Lung microvascular endothelial cell (primary cell): ENCODE measurements at regions not wholly inside any gene's neighbourhood (a gene's known extent, or its start where the extent isn't known, plus 50 kb on each side); places are given as distances from the start of the nearest gene placed in this dataset.
A peak's percentile ranks its signal among the peaks of the same experiment; 100 is the strongest.
"Not testable (repeated sequence)": the region's sequence is repeated elsewhere in the genome, so short reads cannot be mapped to it uniquely, and the experiment has no call there.

ENCODE experiments used
- DNase-seq, 2 donors: peaks; one replicate each; pipeline versions ENCODE4 v3.0.0 to v3.0.0-alpha.2; 2010; ENCODE audit warnings: low read depth in 2 of 2

GRCh38 chr5:53733853-53734252, 173.4 kb downstream of the NDUFS4 start:
- peak in 1 of 2 donors; percentile 4 for DNase-seq

- no peak for DNase-seq
These were observed 177.7 kb downstream of the NDUFS4 start for GRCh38 chr5:53738105-53738504.

GRCh38 chr5:53739111-53739510, 178.7 kb downstream of the NDUFS4 start:
- DNase-seq = no peak

DNA sequence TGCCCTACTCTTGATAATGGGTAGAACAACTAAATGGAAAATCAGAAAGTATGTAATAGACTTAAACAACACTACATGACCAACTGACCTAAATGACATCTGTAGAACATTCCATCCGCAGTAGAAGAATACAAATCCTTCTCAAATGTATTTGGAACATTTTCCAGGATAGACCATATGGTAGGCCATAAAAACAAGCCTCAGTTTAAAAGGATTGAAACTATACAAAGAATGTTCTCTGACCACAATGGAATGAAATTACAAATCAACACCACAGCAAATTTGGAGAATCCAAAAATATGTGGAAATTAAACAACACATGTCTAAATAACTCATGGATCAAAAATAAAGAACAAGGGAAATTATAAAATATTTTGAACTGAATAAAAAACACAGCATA, 189.2 kb downstream of the NDUFS4 start:
- DNase-seq = no peak

DNA sequence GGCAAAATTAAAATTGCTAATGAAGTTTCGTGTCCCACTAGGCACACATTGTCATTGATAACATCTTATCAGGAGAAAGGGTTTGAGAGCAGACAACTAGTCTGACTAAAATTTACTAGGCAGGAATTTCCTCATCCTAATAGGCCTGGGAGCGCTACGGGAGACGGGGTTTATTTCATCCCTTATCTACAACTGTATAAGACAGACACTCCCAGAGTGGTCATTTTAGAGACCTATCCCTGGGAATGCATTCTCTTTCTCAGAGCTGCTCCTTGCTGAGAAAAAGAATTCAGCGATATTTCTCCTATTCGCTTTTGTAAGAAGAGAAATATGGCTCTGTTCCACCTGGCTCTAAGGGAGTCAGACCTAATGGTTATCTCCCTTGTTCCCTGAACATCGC, 191.8 kb downstream of the NDUFS4 start:
- not testable (repeated sequence) for DNase-seq

GRCh38 chr5:53766673-53767072, 206.2 kb downstream of the NDUFS4 start:
- no peak for DNase-seq

DNA sequence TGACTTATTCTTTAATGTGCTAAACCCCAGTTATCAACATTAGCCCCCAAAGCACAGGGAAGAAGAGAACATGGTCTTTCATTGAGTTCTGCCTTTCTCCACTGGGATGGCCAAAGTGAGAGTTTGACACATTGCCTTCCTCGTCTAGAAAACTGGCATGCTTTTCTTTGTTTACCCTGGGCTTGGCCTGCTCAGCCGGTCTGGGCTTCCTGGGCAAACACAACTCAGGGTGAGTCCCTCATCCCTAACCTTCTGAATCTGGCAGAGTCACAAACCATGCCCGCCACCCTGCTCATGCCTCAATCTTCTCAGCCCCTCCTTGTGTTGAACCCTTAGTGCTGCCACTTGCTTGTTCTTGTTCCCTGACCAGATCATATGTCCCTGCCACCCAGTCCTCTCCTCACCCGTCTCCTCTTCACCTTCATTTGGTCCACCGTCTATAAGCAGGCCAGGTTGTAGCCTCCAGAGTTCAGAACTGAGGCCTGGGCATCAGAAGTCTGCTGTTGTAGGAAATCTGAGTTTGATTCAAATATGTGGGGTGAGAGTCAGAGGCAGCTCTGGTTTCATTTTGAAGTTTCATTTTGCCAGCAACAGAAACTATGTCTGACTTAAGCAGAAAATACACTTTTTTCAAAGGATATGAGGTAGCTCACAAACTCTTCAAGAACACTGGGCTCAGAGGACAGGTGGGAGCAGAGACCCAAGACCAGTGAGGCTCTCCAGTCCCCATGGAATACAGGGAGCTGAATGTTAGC, 217.6 kb downstream of the NDUFS4 start:
- DNase-seq = no peak

DNA sequence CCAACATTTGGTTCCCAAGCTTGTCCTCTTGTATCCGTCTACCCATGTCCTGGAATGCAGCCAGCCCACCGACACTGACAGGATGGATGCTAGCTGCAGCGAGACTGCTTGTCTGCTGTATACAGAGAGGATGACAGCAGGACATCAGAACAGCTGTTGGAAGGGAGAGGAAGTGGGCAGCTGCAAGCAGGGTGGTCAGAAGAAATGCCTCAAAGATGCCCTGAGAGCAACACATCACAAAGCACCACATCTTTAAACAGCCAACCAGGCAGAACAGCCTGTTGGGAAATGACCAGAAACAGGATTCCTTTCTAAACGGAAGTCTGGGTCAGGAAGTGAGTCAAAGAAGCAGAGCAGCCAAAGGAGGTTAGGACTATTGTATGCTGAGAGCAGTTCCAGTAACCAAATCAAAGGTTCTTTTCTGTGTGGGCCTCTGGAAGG, 219.1 kb downstream of the NDUFS4 start:
- peak; percentile 79 to 84 for DNase-seq

DNA sequence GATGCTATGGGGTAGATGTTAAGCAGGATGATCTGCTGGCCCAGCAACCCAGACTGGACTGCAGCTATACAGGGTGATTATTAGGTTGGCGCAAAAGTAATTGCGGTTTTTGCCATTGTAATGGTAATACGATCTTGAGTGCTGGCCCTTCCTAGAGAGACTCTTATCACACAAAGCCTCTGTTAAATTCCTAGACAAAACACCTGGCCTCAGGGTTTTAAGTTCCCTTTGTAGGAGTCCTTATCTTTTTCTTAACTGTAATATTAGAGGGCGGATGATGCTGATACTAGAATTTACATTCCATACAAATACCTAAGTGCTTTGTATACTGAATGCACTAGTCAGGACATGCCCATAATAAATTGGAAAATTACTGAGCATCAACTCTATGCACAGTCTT, 222.2 kb downstream of the NDUFS4 start:
- DNase-seq = no peak

- DNase-seq = no peak
These were observed 223.3 kb downstream of the NDUFS4 start for GRCh38 chr5:53783624-53784228.

DNA sequence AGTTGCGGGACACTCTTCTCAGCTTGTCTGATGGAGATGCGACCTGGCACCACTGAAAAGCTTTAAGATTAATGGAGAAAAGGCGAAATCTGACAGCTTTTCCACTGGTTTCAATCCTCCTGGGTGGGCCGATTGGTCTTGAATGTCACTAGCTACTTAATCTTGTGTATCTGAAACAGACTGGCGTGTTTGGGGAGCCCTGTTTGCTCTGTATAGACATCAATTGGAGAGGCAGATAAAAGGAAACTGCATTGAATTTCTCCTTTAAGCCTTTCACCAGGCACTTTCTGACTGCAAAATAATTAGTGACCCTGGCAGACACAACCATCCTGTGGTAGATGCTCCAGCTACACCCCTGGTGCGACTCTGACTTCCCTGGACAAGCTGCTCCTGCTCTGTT, 224.2 kb downstream of the NDUFS4 start:
- no peak for DNase-seq

- DNase-seq = no peak
These were observed 225.5 kb downstream of the NDUFS4 start for GRCh38 chr5:53785924-53786323.

DNA sequence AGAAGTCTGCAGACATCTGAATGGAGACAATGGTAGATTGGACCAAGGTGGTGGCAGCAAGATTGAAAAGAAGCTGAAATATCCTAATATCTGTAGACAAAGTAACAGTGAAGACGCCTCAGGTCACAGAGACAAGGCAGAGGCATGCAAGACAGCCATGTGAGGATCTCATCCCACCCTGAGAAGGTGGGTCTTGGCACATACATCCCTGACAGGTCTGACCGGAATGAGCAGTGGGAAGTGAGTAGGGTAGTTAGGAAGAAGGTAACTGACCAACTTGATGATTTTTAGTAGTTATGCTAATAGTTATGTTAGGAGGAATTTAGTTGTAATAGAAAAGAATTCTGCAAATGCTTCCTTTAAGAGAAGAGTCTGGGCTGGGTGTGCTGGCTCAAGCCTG, 229.6 kb downstream of the NDUFS4 start:
- DNase-seq = no peak

DNA sequence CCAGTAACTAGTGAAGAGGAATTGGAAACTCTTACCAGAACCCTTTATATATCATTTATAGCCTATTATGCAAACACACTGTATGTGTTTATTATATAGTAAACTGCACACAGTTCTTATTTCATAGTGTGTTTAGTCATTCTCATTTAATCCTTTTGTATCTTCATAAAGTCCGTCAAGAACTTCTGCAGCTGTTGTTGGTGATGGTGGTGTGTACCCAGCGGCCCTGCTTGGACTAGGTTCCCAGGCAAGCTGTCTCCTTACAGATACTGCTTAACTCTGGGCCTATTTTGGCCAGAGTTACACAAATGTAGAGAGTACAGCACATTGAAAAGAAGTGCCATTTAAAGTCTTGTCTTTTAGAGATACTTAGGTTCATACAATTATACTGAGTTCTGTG, 231.9 kb downstream of the NDUFS4 start:
- DNase-seq = no peak

GRCh38 chr5:53799644-53800043, 239.2 kb downstream of the NDUFS4 start:
- not testable (repeated sequence) for DNase-seq

DNA sequence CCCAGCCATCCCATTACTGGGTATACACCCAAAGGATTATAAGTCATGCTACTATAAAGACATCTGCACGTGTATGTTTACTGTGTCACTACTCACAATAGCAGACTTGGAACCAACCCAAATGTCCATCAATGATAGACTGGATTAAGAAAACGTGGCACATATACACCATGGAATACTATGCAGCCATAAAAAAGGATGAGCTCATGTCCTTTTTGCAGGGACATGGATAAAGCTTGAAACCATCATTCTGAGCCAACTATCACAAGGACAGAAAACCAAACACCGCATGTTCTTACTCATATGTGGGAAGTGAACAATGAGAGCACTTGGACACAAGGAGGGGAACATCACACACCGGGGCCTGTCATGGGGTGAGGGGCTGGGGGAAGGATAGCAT, 248.0 kb downstream of the NDUFS4 start:
- DNase-seq = not testable (repeated sequence)

DNA sequence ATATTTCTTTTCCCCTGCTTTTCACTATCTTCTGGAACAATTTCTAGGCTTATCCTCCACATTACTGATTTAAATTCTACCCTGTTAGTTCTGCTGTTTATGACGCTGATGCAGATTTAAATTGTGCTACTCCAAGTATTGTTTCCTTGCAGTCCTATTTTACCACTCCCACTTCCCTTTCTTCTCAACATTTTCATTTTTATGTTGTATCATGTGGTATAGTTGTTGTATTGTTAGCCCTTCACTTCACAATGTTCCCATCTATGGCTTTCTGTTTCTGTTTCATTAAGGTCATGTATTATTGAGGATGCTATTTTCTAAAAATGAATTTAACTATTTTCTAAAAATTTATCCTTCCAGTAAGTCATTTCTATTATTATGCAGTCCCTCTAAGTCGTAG, 254.4 kb downstream of the NDUFS4 start:
- DNase-seq = no peak

- no peak for DNase-seq
These were observed 255.0 kb downstream of the NDUFS4 start for GRCh38 chr5:53815471-53815870.

GRCh38 chr5:53817183-53817582, 256.7 kb downstream of the NDUFS4 start:
- DNase-seq = no peak

- no peak for DNase-seq
These were observed 259.0 kb downstream of the NDUFS4 start for GRCh38 chr5:53819482-53819881.

DNA sequence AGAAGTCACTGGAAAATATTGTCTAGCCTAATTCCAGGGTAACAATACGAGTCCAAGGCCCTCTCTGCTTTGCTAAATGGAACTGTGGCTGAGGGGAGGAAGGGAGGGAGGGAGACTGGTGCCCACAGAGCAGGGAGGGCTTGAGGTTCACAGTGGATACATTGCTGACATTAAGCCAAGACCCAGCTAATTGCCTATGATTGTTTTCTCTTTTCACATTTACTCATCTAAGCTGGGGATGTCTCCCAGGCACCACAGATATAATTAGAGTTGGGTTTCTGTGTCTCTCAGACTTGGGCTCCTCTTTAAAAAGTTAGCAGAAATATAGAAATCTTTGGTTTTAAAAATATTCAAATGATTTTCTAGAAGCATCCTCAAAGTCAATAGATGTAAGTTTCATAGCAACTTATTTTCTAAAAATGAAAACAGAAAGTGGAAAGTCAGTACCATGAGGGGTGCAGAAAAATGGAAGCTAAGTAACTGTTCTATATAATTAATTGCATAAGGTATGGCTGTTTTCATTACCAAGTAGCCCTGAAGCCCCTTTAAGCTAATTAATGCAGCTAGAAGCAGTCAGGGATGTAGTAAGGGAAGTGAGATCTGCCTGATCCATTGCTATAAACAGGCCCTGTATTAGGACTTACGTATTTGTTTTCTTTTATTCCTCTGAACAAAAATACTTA, 259.8 kb downstream of the NDUFS4 start:
- DNase-seq = no peak

DNA sequence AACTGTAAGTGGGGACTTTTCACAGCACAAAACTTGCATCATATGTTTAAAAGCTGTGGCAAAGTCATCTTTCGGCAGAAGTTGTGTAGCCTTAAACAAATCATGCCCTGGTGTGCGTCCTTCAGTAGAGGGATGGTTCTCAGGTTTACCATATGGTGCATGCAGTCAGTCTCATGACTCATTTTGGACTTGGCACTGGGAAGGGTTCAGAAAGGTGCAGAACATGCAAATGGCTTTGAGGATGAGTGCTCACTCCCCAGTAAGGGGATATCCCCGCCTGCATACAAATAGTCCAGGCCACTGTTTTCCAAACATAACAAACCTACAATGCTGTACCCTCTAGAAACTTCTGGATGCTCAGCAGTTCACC, 260.3 kb downstream of the NDUFS4 start:
- no peak for DNase-seq

GRCh38 chr5:53825016-53825415, 264.6 kb downstream of the NDUFS4 start:
- no peak for DNase-seq
